GM19023 (cell line): ENCODE measurements at regions not wholly inside any gene's neighbourhood (a gene's known extent, or its start where the extent isn't known, plus 50 kb on each side); places are given as distances from the start of the nearest gene placed in this dataset.

Experiments used
- ATAC-seq: cut with Tn5 transposase; IDR thresholded peaks from one replicate; pipeline ENCODE4 v1.9.1; 2021; ENCODE audit warnings: mild to moderate bottlenecking, moderate library complexity; ENCODE audit not compliant: unreplicated experiment

DNA sequence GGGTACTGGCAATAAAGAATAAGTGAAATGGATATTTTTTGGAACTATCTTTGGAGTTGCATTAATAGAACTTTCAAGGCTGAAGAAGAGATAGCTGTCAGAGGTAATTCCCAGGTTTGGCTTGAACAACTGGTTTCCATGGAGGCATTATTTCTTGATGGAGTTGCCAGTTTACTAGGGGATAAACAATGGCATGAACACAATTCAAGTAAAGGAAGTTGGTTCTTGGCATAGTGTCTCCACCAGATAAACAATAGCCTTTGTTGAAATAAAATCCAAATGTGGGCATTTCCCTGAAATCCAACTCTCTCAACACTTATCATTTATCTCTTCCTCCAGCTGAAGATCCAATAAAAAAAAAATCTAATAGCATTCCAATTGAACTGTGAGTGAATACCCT lies 454.9 kb downstream of the C6orf118 start:
- no peak for ATAC-seq

GRCh38 chr6:164845773-164846172 lies 463.6 kb downstream of the C6orf118 start:
- ATAC-seq, result no peak

GRCh38 chr6:164842085-164842484 lies 467.3 kb downstream of the C6orf118 start:
- ATAC-seq, result no peak

DNA sequence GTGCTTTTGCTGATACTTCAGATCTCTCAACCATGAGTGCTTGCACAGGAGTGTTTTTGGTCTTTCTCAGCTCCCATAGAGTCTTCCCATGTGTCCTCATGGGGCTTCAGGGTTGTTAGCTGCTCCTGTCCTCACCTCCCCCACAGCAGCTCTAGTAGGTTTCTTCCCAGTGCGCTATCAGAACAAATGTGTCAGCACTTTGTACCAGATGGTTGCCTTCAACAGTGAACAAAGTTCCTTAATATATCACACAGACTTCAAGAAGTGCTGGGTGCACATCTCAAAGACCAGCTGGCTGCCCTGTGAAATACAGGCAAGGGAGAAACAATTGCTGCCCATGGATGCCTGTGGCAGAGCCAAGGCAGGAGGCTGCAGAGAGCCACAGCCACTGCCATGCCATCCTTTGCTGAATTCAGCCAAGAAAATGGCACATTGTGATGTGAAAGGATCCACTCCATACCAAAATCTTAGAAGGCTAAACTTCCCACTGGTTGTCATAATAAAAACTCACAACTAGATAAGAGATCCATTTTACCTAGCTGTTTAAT lies 471.3 kb downstream of the C6orf118 start:
- ATAC-seq, result no peak

DNA sequence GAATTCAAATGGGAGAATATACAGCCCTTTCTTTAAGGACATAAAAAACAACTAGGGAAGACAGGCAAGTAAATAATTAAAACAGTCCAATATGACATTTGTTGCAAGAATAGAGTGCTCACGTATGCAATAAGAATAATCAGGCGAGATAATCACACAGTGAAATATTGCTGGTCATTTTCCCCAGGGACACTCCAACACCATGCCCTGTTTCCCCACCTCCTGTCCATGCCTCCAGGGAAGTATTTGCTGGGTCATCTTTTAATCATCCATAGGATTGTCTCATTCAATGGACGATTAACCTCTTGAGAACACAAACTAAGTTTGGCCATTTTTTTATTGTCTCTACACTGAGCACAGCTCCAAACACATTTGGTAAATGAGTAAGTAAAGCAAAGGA lies 472.9 kb downstream of the C6orf118 start:
- ATAC-seq, result no peak

DNA sequence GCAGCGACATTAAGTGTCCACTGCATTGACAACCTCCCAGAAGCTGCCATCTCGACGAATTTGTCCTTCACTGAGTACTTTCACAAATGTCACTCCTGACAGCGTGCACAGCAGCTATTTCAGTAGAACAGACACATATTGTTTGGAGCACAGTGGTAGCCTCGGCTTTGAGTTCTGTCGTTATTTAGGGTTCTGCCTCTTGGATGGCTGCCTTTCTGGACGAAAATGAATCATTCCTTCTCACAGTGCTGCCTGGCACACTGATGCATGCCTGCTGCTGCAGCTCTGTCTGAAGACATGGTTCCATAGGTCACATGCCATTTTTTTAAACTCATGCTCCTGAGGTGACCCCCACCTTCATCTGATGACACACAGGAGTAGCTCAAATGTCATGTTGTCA lies 477.0 kb downstream of the C6orf118 start:
- ATAC-seq, result no peak

GRCh38 chr6:164827537-164827936 lies 481.9 kb downstream of the C6orf118 start:
- ATAC-seq, result no peak

DNA sequence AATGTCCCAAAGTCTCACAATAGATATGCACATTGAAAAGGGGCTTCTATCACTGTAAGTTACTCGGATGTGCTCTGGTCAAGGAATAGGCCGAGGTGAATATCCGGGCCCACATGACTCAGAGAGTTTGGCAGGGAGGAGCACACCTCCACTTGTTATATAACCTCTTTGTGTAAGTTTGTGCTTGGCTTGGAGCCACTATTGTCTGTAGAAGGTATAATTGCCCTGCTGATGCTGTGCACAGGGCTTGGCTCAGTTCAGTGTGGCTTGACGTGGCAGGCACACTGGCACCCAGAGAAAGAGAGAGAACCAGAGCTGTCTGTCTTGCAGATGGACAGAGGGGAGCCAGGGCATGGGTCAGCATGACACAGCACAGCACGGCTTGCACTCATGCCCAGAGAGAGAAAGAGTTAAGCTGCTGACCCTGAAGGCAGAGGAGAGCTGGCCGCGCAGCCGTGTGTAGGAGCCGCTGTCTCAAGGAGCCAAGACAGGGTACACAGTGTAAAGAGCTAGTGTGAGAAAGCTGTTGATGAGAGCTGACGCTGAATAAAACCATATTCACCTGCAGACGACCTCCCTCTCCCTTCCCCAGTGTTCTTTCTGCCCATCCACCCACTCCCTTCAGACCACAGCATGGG lies 482.5 kb downstream of the C6orf118 start:
- no peak for ATAC-seq

DNA sequence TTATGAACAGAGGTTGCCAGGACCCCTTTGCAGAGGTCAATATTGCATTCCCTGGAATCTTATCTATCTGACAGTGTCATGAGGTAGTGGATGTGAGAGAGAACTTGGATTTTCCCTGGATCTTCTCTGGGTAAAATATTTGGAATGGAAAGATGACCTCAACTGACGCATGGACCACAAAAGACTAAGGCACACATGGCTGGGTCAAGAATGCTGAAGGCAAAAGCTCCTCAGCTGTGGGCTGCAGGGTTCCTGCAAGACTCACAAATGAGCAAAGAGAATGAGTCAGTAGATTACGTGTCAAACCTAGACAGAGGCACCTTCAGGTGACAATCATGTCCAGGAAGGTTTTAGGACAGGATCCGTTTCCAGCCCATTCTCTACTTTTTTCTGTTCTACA lies 484.0 kb downstream of the C6orf118 start:
- ATAC-seq, result no peak

DNA sequence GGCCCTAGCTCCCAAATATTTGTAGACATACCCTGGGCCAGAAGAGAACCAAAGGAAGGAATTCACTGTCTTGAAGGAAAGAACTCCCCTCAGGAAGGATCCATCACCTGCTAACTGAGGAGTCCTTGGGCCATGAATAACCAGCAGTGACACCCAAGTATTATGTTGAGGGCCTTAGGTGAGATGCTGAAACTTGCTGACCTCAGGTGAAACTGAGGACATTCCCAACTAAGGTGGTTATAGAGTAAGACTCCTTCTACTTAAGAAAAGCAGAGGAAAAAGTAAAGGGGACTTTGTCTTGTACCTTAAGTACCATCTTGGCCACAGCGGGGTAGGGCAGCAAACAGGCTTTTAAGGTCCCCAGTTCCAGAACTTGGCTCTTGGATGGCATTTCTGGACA lies 491.7 kb downstream of the C6orf118 start:
- no peak for ATAC-seq

DNA sequence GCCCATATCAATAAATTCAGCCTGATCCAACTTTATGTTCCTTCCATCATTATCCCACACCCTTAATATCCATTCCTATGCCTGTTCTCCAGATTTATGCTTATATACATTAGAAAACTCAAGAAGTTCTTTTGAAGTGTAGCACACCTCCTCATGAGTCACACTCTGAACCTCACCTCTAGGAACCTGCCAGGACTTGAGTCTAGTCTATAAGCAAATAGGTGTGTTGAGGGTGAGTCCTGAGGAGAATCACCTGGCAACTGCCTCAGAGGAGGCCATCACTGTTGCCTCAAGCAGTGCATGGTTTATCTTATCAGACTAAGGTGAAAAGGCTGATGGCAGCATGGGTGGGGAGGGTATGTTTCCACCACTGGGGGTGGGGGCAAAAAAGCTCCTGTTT lies 496.7 kb downstream of the C6orf118 start:
- no peak for ATAC-seq

- ATAC-seq, result no peak
Observed at GRCh38 chr6:164807125-164807524, 502.3 kb downstream of the C6orf118 start.

- ATAC-seq, result no peak
Observed at GRCh38 chr6:164795056-164795815, 514.2 kb downstream of the C6orf118 start.

GRCh38 chr6:164792666-164793065 lies 516.7 kb downstream of the C6orf118 start:
- ATAC-seq, result no peak

GRCh38 chr6:164791498-164791897 lies 517.9 kb downstream of the C6orf118 start:
- no peak for ATAC-seq

- ATAC-seq, result no peak
Observed at GRCh38 chr6:164763788-164764187, 545.6 kb downstream of the C6orf118 start.

- no peak for ATAC-seq
Observed at GRCh38 chr6:164757451-164757850, 552.0 kb downstream of the C6orf118 start.

GRCh38 chr6:164756723-164757122 lies 552.7 kb downstream of the C6orf118 start:
- no peak for ATAC-seq

- ATAC-seq, result no peak
Observed at GRCh38 chr6:164756142-164756541, 553.3 kb downstream of the C6orf118 start.

DNA sequence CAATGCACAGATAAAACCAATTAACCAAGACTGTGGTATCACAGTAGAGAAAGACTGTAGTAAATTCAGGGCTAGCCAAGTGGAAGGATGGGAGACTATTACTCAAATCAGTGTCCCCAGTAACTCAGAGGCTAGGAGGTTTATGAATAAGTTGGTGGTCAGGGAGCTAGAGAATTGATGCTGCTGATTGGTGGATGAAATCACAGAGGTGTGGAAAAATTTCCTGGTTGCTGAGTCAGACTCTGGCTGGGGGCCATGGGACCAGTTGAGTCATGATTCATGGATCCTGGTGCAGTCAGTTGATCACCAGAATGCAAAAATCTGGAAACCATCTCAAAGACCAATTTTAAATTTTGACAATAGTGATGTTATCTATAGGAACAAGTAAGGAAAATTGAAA lies 555.9 kb downstream of the C6orf118 start:
- no peak for ATAC-seq

- ATAC-seq, result no peak
Observed at GRCh38 chr6:164751395-164751794, 558.0 kb downstream of the C6orf118 start.

DNA sequence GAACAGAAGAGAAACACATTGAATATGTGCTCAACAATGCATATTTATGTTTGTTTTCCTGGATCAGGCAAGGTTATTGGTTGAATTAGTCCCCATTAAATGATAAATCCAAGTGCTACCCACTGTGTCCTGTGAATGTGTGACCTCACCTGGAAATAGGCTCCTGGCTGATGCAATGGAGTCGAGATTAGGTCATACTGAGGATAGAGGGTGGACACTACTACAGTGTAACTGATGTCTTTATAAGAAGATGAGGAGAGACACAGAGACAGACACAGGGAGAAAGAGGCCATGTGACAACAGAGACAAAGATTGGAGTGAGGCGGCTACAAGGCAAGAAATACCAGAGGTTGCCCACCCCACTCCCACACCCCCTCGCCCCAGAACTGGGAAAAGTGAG lies 559.3 kb downstream of the C6orf118 start:
- no peak for ATAC-seq
